ENCODE measurements at regions not wholly inside any gene's neighbourhood (a gene's known extent, or its start where the extent isn't known, plus 50 kb on each side); places are given as distances from the start of the nearest gene placed in this dataset.

DNA sequence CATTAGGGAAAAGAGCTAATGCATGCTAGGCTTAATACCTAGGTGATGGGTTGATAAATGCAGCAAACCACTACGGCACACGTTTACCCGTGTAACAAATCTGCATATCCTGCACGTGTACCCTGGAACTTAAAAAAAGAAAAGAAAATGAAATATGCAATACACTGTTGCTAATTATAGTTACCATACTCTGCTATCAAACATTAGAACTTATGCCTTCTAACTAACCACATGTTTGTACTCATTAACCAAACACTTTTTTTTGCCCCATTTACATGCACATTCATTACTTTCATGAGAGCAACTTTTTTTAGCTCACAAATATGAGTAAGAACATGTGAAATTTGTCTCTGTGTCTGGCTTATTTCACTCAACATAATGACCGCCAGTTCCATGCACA, 253.1 kb downstream of the CGGBP1 start:
- Histone ChIP-seq H3K9me1 (ENCODE audit: insufficient read depth, low read length) (no peaks in the 10 kb centered on the region), H4K8ac (ENCODE audit: low read depth in 2 of 2, low read length in 2 of 2) (no peak overlapping the region), H2AK5ac (ENCODE audit: low read depth, low read length) (no peak overlapping the region), H2AFZ (replicated peaks; ENCODE audit: low read length, poor library complexity) (no peak overlapping the region), H3K14ac (replicated peaks; ENCODE audit: low read depth, low read length) (no peak overlapping the region), H3K4me1 (ENCODE audit: control insufficient read depth, insufficient read depth, low read length) (no peaks in the 10 kb centered on the region), H3K4me2 (ENCODE audit: low read depth, low read length) (no peak overlapping the region), H4K91ac (ENCODE audit: insufficient read depth, low read depth, low read length) (no peak overlapping the region), H3K18ac (ENCODE audit: low read depth, low read length) (no peak overlapping the region), H2BK5ac (ENCODE audit: low read depth, low read length, poor library complexity, severe bottlenecking) (no peak overlapping the region), H3K27me3 (ENCODE audit: control insufficient read depth, insufficient read depth, low read length) (no peaks in the 10 kb centered on the region), H3K9ac (ENCODE audit: low read depth, low read length) (no peak overlapping the region), H4K5ac (ENCODE audit: low read depth, low read length) (no peak overlapping the region), H3K79me1 (ENCODE audit: low read depth in 1 of 2, low read length in 2 of 2) (no peaks in the 10 kb centered on the region), H2AK9ac (replicated peaks; ENCODE audit: low read depth, low read length, poor library complexity) (no peak overlapping the region), H3K56ac (ENCODE audit: extremely low read depth, insufficient read depth, low read length) (no peak overlapping the region), H3K4ac (ENCODE audit: low read depth, low read length) (no peak overlapping the region), H2BK15ac (ENCODE audit: low read depth, low read length) (no peak overlapping the region), H2BK20ac (ENCODE audit: low read depth, low read length) (no peak overlapping the region), H3K4me3 (ENCODE audit: insufficient read depth, low read depth, low read length) (no peak overlapping the region), H3K27ac (ENCODE audit: insufficient read depth, low read length) (no peak overlapping the region), H3K36me3 (ENCODE audit: control insufficient read depth, insufficient read depth, low read length) (no peaks in the 10 kb centered on the region), H4K20me1 (ENCODE audit: insufficient read depth, low read length) (no peaks in the 10 kb centered on the region), H2BK120ac (ENCODE audit: low read depth, low read length) (no peak overlapping the region), H3K9me3 (ENCODE audit: control insufficient read depth, insufficient read depth, low read length) (no peaks in the 10 kb centered on the region), H3K23ac (ENCODE audit: low read depth, low read length) (no peak overlapping the region)
- no TSS peak for BruUV-seq (replicated peaks)
- ChIA-PET POLR2A (ENCODE audit: unreplicated experiment) (no interaction called here), CTCF (no interaction called here)
- TF ChIP-seq POLR2A (IDR thresholded peaks at IDR 0.05; ENCODE audit: low read depth, low read length) (no peak), RAD21 (IDR thresholded peaks at IDR 0.05; ENCODE audit: low read length) (no peak), MAZ (IDR thresholded peaks at IDR 0.05; ENCODE audit: borderline replicate concordance, low read depth, low read length) (no peak), MAFK (IDR thresholded peaks at IDR 0.05; ENCODE audit: low read depth, low read length) (no peak), CEBPB (IDR thresholded peaks at IDR 0.05; ENCODE audit: low read depth, low read length) (no peak), RCOR1 (IDR thresholded peaks at IDR 0.05; ENCODE audit: insufficient replicate concordance, low read length) (no peak), MXI1 (IDR thresholded peaks at IDR 0.05; ENCODE audit: borderline replicate concordance, low read depth, low read length) (no peak), NFE2L2 (IDR thresholded peaks at IDR 0.05; ENCODE audit: low read depth, low read length) (no peak), FOS (IDR thresholded peaks at IDR 0.05; ENCODE audit: low read depth, low read length) (no peak), BHLHE40 (IDR thresholded peaks at IDR 0.05; ENCODE audit: low read depth, low read length) (no peak), SMC3 (IDR thresholded peaks at IDR 0.05; ENCODE audit: low read depth, low read length) (no peak), RFX5 (IDR thresholded peaks at IDR 0.05; ENCODE audit: low read depth, low read length) (no peak), CHD1 (IDR thresholded peaks at IDR 0.05; ENCODE audit: low read depth, low read length) (no peak)
- TF ChIP-seq, protein P1, sequence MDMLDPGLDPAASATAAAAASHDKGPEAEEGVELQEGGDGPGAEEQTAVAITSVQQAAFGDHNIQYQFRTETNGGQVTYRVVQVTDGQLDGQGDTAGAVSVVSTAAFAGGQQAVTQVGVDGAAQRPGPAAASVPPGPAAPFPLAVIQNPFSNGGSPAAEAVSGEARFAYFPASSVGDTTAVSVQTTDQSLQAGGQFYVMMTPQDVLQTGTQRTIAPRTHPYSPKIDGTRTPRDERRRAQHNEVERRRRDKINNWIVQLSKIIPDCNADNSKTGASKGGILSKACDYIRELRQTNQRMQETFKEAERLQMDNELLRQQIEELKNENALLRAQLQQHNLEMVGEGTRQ (IDR thresholded peaks at IDR 0.05; ENCODE audit: low read depth, low read length) = no peak
- TF ChIP-seq, protein P2, sequence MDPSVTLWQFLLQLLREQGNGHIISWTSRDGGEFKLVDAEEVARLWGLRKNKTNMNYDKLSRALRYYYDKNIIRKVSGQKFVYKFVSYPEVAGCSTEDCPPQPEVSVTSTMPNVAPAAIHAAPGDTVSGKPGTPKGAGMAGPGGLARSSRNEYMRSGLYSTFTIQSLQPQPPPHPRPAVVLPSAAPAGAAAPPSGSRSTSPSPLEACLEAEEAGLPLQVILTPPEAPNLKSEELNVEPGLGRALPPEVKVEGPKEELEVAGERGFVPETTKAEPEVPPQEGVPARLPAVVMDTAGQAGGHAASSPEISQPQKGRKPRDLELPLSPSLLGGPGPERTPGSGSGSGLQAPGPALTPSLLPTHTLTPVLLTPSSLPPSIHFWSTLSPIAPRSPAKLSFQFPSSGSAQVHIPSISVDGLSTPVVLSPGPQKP (IDR thresholded peaks at IDR 0.05; ENCODE audit: borderline replicate concordance, low read depth, low read length) = no peak
- TF ChIP-seq, protein P3, sequence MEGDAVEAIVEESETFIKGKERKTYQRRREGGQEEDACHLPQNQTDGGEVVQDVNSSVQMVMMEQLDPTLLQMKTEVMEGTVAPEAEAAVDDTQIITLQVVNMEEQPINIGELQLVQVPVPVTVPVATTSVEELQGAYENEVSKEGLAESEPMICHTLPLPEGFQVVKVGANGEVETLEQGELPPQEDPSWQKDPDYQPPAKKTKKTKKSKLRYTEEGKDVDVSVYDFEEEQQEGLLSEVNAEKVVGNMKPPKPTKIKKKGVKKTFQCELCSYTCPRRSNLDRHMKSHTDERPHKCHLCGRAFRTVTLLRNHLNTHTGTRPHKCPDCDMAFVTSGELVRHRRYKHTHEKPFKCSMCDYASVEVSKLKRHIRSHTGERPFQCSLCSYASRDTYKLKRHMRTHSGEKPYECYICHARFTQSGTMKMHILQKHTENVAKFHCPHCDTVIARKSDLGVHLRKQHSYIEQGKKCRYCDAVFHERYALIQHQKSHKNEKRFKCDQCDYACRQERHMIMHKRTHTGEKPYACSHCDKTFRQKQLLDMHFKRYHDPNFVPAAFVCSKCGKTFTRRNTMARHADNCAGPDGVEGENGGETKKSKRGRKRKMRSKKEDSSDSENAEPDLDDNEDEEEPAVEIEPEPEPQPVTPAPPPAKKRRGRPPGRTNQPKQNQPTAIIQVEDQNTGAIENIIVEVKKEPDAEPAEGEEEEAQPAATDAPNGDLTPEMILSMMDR (conservative IDR thresholded peaks at IDR 0.05; ENCODE audit: low read depth, low read length) = no peak
- dilution Hi-C loops (cut with HindIII; ENCODE audit: low sequenced_read_pairs, unreplicated experiment) = no loop called here
- DNase-seq = no peak
- intact Hi-C loops (cut with micrococcal nuclease) = no loop called here
- WGBS, 2 experiments (ENCODE audit: extremely low coverage in 2 of 2, insufficient read length in 1 of 2) = no CpG with 5 or more reads among the region's 5 CpGs
- in situ Hi-C loops (cut with MboI; ENCODE audit: low sequenced_read_pairs) = no loop called here
- no peak for ATAC-seq (ENCODE audit: low read depth)

Data from IMR-90 (cell line).